ENCODE measurements at regions not wholly inside any gene's neighbourhood (a gene's known extent, or its start where the extent isn't known, plus 50 kb on each side); places are given as distances from the start of the nearest gene placed in this dataset.

- H3K27ac ChIP-seq (ENCODE audit: low read length in 2 of 2), result no peak overlapping the region
- Mint-ChIP-seq H3K9me3 (ENCODE audit: insufficient read depth) (no peaks in the 10 kb centered on the region), H3K27ac (no peak overlapping the region), H3K4me3 (no peak overlapping the region), H3K27me3 (no peaks in the 10 kb centered on the region), H3K4me1 (peaks cover 3% of the 10 kb centered on the region)
- no peak for TF ChIP-seq EZH2 (IDR thresholded peaks at IDR 0.05; ENCODE audit: borderline replicate concordance, insufficient read depth, low read depth, low read length, poor library complexity, severe bottlenecking)
- TF ChIP-seq, protein P1, sequence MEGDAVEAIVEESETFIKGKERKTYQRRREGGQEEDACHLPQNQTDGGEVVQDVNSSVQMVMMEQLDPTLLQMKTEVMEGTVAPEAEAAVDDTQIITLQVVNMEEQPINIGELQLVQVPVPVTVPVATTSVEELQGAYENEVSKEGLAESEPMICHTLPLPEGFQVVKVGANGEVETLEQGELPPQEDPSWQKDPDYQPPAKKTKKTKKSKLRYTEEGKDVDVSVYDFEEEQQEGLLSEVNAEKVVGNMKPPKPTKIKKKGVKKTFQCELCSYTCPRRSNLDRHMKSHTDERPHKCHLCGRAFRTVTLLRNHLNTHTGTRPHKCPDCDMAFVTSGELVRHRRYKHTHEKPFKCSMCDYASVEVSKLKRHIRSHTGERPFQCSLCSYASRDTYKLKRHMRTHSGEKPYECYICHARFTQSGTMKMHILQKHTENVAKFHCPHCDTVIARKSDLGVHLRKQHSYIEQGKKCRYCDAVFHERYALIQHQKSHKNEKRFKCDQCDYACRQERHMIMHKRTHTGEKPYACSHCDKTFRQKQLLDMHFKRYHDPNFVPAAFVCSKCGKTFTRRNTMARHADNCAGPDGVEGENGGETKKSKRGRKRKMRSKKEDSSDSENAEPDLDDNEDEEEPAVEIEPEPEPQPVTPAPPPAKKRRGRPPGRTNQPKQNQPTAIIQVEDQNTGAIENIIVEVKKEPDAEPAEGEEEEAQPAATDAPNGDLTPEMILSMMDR (IDR thresholded peaks at IDR 0.05), result no peak
- ChIA-PET POLR2A (no interaction called here), CTCF (no interaction called here)
- no peak for ATAC-seq (ENCODE audit: low read depth)
- no peaks in the 10 kb centered on the region for H3K36me3 ChIP-seq (replicated peaks in 1 of 2; ENCODE audit: control extremely low read depth in 1 of 2, control insufficient read depth in 1 of 2, extremely low read depth in 1 of 2, insufficient read depth in 2 of 2, low read length in 1 of 2)
- H3K79me2 ChIP-seq (ENCODE audit: control insufficient read depth, insufficient read depth, low read length), result no peaks in the 10 kb centered on the region
- no peak overlapping the region for H3K9ac ChIP-seq (ENCODE audit: low read length)
- no peak overlapping the region for H2AFZ ChIP-seq (ENCODE audit: insufficient read depth, low read depth, low read length, poor library complexity, severe bottlenecking)
- DNase-seq, result no peak
- H3K27me3 ChIP-seq (replicated peaks in 1 of 4; ENCODE audit: control extremely low read depth in 1 of 4, control insufficient read depth in 3 of 4, insufficient read depth in 4 of 4, low read length in 3 of 4), result no peaks in the 10 kb centered on the region
- intact Hi-C loops (cut with micrococcal nuclease), result no loop called here
- H3K4me3 ChIP-seq (ENCODE audit: control extremely low read depth in 1 of 5, extremely low read depth in 1 of 5, insufficient read depth in 1 of 5, low read depth in 2 of 5, low read length in 4 of 5), result no peak overlapping the region
- no CpG with 5 or more reads among the region's 1 CpG for WGBS (ENCODE audit: insufficient coverage)
- H3K4me1 ChIP-seq (ENCODE audit: control insufficient read depth in 2 of 2, insufficient read depth in 2 of 2, low read length in 2 of 2), result no peaks in the 10 kb centered on the region
- no peak overlapping the region for H3K4me2 ChIP-seq (replicated peaks; ENCODE audit: low read depth, low read length, poor library complexity, severe bottlenecking)
- H4K20me1 ChIP-seq (ENCODE audit: control insufficient read depth, insufficient read depth, low read length, poor library complexity, severe bottlenecking), result no peaks in the 10 kb centered on the region
- peaks cover 0 to 4% (median 0%) of the 10 kb centered on the region in 3 donors for H3K9me3 ChIP-seq (ENCODE audit: control extremely low read depth in 1 of 3, control insufficient read depth in 2 of 3, insufficient read depth in 1 of 3, low read length in 2 of 3)
Measured at GRCh38 chr13:31878495-31878894, 139.2 kb downstream of the RXFP2 start.

DNA sequence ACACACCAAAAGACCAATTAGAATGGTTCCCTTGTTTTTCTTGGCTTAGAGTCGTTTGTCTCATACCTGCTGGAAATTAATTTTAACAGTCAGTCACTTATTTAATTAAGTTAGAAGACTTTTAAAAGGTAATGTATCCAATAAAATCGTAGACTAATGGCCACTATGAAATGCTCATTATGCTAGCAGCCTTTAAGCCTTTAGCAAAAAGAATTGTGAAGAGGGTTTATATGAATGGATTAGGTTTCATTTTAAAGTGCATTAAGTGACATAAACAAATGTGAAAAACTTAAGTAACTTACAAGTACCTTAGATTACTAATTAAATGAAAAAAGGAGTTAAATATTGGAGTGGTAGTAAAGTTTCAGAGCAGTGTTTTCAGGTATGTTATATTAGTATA is 139.6 kb downstream of the RXFP2 start:
- H3K79me2 ChIP-seq (ENCODE audit: control insufficient read depth, insufficient read depth, low read length), result no peaks in the 10 kb centered on the region
- H3K9me3 Mint-ChIP-seq (ENCODE audit: insufficient read depth), result no peaks in the 10 kb centered on the region
- no peak overlapping the region for H3K4me3 Mint-ChIP-seq
- CTCF ChIA-PET, result no interaction called here
- no peaks in the 10 kb centered on the region for H3K4me1 ChIP-seq (ENCODE audit: control insufficient read depth in 2 of 2, insufficient read depth in 2 of 2, low read length in 2 of 2)
- no peak overlapping the region for H2AFZ ChIP-seq (ENCODE audit: insufficient read depth, low read depth, low read length, poor library complexity, severe bottlenecking)
- H4K20me1 ChIP-seq (ENCODE audit: control insufficient read depth, insufficient read depth, low read length, poor library complexity, severe bottlenecking), result no peaks in the 10 kb centered on the region
- H3K4me1 Mint-ChIP-seq, result peaks cover 3% of the 10 kb centered on the region
- POLR2A ChIA-PET, result no interaction called here
- no peaks in the 10 kb centered on the region for H3K27me3 ChIP-seq (replicated peaks in 1 of 4; ENCODE audit: control extremely low read depth in 1 of 4, control insufficient read depth in 3 of 4, insufficient read depth in 4 of 4, low read length in 3 of 4)
- H3K4me2 ChIP-seq (replicated peaks; ENCODE audit: low read depth, low read length, poor library complexity, severe bottlenecking), result no peak overlapping the region
- no CpG with 5 or more reads among the region's 2 CpGs for WGBS (ENCODE audit: insufficient coverage)
- no peak overlapping the region for H3K27ac Mint-ChIP-seq
- DNase-seq (no peak), ATAC-seq (ENCODE audit: low read depth) (no peak)
- TF ChIP-seq EZH2 (IDR thresholded peaks at IDR 0.05; ENCODE audit: borderline replicate concordance, insufficient read depth, low read depth, low read length, poor library complexity, severe bottlenecking), result no peak
- TF ChIP-seq, protein P1 (IDR thresholded peaks at IDR 0.05), result no peak
- H3K36me3 ChIP-seq (replicated peaks in 1 of 2; ENCODE audit: control extremely low read depth in 1 of 2, control insufficient read depth in 1 of 2, extremely low read depth in 1 of 2, insufficient read depth in 2 of 2, low read length in 1 of 2), result no peaks in the 10 kb centered on the region
- H3K27ac ChIP-seq (ENCODE audit: low read length in 2 of 2), result no peak overlapping the region
- H3K9ac ChIP-seq (ENCODE audit: low read length), result no peak overlapping the region
- H3K9me3 ChIP-seq (ENCODE audit: control extremely low read depth in 1 of 3, control insufficient read depth in 2 of 3, insufficient read depth in 1 of 3, low read length in 2 of 3), result peaks cover 0 to 4% (median 0%) of the 10 kb centered on the region in 3 donors
- no peaks in the 10 kb centered on the region for H3K27me3 Mint-ChIP-seq
- H3K4me3 ChIP-seq (ENCODE audit: control extremely low read depth in 1 of 5, extremely low read depth in 1 of 5, insufficient read depth in 1 of 5, low read depth in 2 of 5, low read length in 4 of 5), result no peak overlapping the region
- intact Hi-C loops (cut with micrococcal nuclease), result no loop called here

Data from B cell (primary cell).